GM21529 (cell line): ENCODE measurements at regions not wholly inside any gene's neighbourhood (a gene's known extent, or its start where the extent isn't known, plus 50 kb on each side); places are given as distances from the start of the nearest gene placed in this dataset.
A peak's percentile ranks its signal among the peaks of the same experiment; 100 is the strongest.

ENCODE experiments used
- ATAC-seq: cut with Tn5 transposase; IDR thresholded peaks from one replicate; pipeline ENCODE4 v1.9.1; 2021; ENCODE audit not compliant: unreplicated experiment

- ATAC-seq: no peak
Measured at GRCh38 chr1:224846119-224846907, 83.2 kb upstream of the DNAH14 start.

- ATAC-seq: no peak
Measured at GRCh38 chr1:224850446-224850845, 79.0 kb upstream of the DNAH14 start.

GRCh38 chr1:224851210-224851847, 78.1 kb upstream of the DNAH14 start:
- peak; percentile 77 for ATAC-seq

GRCh38 chr1:224851848-224852261, 77.6 kb upstream of the DNAH14 start:
- ATAC-seq: peak; percentile 26

- no peak for ATAC-seq
Measured at GRCh38 chr1:224852901-224853568, 76.4 kb upstream of the DNAH14 start.

- ATAC-seq: no peak
Measured at GRCh38 chr1:224856973-224857372, 72.5 kb upstream of the DNAH14 start.

GRCh38 chr1:224859651-224860050, 69.8 kb upstream of the DNAH14 start:
- no peak for ATAC-seq

GRCh38 chr1:224860488-224861338, 68.8 kb upstream of the DNAH14 start:
- no peak for ATAC-seq

GRCh38 chr1:224861339-224861716, 68.1 kb upstream of the DNAH14 start:
- ATAC-seq: no peak

GRCh38 chr1:224863486-224863885, 66.0 kb upstream of the DNAH14 start:
- ATAC-seq: no peak

GRCh38 chr1:224864006-224864405, 65.5 kb upstream of the DNAH14 start:
- no peak for ATAC-seq

GRCh38 chr1:224865510-224865909, 64.0 kb upstream of the DNAH14 start:
- no peak for ATAC-seq

GRCh38 chr1:224866940-224867339, 62.5 kb upstream of the DNAH14 start:
- no peak for ATAC-seq

- no peak for ATAC-seq
Measured at GRCh38 chr1:224867715-224868114, 61.8 kb upstream of the DNAH14 start.

GRCh38 chr1:224872832-224873433, 56.5 kb upstream of the DNAH14 start:
- ATAC-seq: no peak

GRCh38 chr1:224873434-224874369, 55.8 kb upstream of the DNAH14 start:
- ATAC-seq: no peak

- no peak for ATAC-seq
Measured at GRCh38 chr1:224874775-224875174, 54.7 kb upstream of the DNAH14 start.

GRCh38 chr1:224879162-224879803, 50.2 kb upstream of the DNAH14 start:
- no peak for ATAC-seq
